Left colon (tissue), 2 donors: ENCODE measurements at regions not wholly inside any gene's neighbourhood (a gene's known extent, or its start where the extent isn't known, plus 50 kb on each side); places are given as distances from the start of the nearest gene placed in this dataset.

ENCODE experiments used
- ATAC-seq: fragments of 200-7000 bp; cut with Tn5 transposase; one replicate; pipeline ENCODE4 v1.9.1; 2020; ENCODE audit warnings: mild to moderate bottlenecking, moderate library complexity
- DNase-seq, 2 donors: peaks; one replicate each; pipeline ENCODE4 v3.0.0-alpha.2; 2020
- intact Hi-C, 2 donors: fragments of 100-400 bp; cut with DNase I in 1 of 2; cut with micrococcal nuclease in 1 of 2; formaldehyde crosslinking; loops; one replicate each; pipeline versions ENCODE4 v1.11.2 to v1.14.0; 2022; cut with DNase I, micrococcal nuclease
- donor health status: DM: no; HTN: no; CAD: no.
- donor health status: DM: yes; HTN: yes; CAD: no.

- no peak for ATAC-seq
- DNase-seq = no peak
- intact Hi-C loops = no loop called here
Measured at GRCh38 chr12:63090716-63091115, 60.3 kb downstream of the AVPR1A start.

- intact Hi-C loops = no loop called here
- DNase-seq = no peak
- no peak for ATAC-seq
Measured at GRCh38 chr12:63086149-63086915, 64.7 kb downstream of the AVPR1A start.

- intact Hi-C loops = no loop called here
- no peak for DNase-seq
- ATAC-seq = no peak
Measured at GRCh38 chr12:63085120-63085519, 65.9 kb downstream of the AVPR1A start.

- no peak for DNase-seq
- intact Hi-C loops = no loop called here
Measured at GRCh38 chr12:63084501-63084900, 66.5 kb downstream of the AVPR1A start.

GRCh38 chr12:63083046-63083445 is 68.0 kb downstream of the AVPR1A start:
- DNase-seq (no peak), ATAC-seq (peak; percentile 92)
- intact Hi-C loops = no loop called here

More at GRCh38 chr12:63084501-63084900, 66.5 kb downstream of the AVPR1A start:
- no peak for ATAC-seq

- intact Hi-C loops = no loop called here
- no peak for DNase-seq
Measured at GRCh38 chr12:63079791-63080502, 71.1 kb downstream of the AVPR1A start.

GRCh38 chr12:63078906-63079305 is 72.1 kb downstream of the AVPR1A start:
- DNase-seq (no peak), ATAC-seq (no peak)

More at GRCh38 chr12:63079791-63080502, 71.1 kb downstream of the AVPR1A start:
- ATAC-seq = no peak

GRCh38 chr12:63075376-63076060 is 75.5 kb downstream of the AVPR1A start:
- DNase-seq = no peak
- intact Hi-C loops = no loop called here
- no peak for ATAC-seq

More at GRCh38 chr12:63078906-63079305, 72.1 kb downstream of the AVPR1A start:
- intact Hi-C loops = no loop called here

GRCh38 chr12:63070709-63071108 is 80.3 kb downstream of the AVPR1A start:
- DNase-seq = no peak
- intact Hi-C loops = no loop called here
- no peak for ATAC-seq

- intact Hi-C loops = no loop called here
- ATAC-seq = no peak
- DNase-seq = no peak
Measured at GRCh38 chr12:63069860-63070617, 81.0 kb downstream of the AVPR1A start.

GRCh38 chr12:63068857-63069442 is 82.1 kb downstream of the AVPR1A start:
- intact Hi-C loops = no loop called here
- ATAC-seq = peak; percentile 53
- no peak for DNase-seq

GRCh38 chr12:63066782-63067181 is 84.2 kb downstream of the AVPR1A start:
- intact Hi-C loops = no loop called here
- no peak for DNase-seq
- no peak for ATAC-seq

- intact Hi-C loops = no loop called here
- no peak for ATAC-seq
- no peak for DNase-seq
Measured at GRCh38 chr12:63066136-63066535, 84.9 kb downstream of the AVPR1A start.

GRCh38 chr12:63064080-63064479 is 86.9 kb downstream of the AVPR1A start:
- intact Hi-C loops = no loop called here
- no peak for DNase-seq
- ATAC-seq = no peak

GRCh38 chr12:63056649-63057048 is 94.4 kb downstream of the AVPR1A start:
- ATAC-seq = no peak
- intact Hi-C loops = no loop called here
- DNase-seq = no peak

GRCh38 chr12:63052696-63053095 is 98.3 kb downstream of the AVPR1A start:
- intact Hi-C loops = no loop called here
- no peak for ATAC-seq
- no peak for DNase-seq

- ATAC-seq = no peak
- DNase-seq = no peak
- intact Hi-C loops = no loop called here
Measured at GRCh38 chr12:63047146-63047545, 103.9 kb downstream of the AVPR1A start.

- DNase-seq (no peak), ATAC-seq (no peak)
- intact Hi-C loops = no loop called here
Measured at GRCh38 chr12:63045020-63045860, 105.8 kb downstream of the AVPR1A start.
